Neuronal stem cell (in vitro differentiated cells): ENCODE measurements at regions not wholly inside any gene's neighbourhood (a gene's known extent, or its start where the extent isn't known, plus 50 kb on each side); places are given as distances from the start of the nearest gene placed in this dataset.

ENCODE experiments used
- DNase-seq: peaks from one replicate; pipeline ENCODE4 v3.0.0-alpha.2; 2013; ENCODE audit warnings: low spot score
- H2AFZ ChIP-seq: one replicate; pipeline ENCODE4 v1.6.1; 2013; ENCODE audit warnings: mild to moderate bottlenecking, low read length, inconsistent platforms
- H2AK5ac ChIP-seq: 2 replicates; pipeline ENCODE4 v1.6.1; 2013; ENCODE audit warnings: low read depth, mild to moderate bottlenecking, inconsistent platforms, low read length, moderate library complexity, mixed read lengths
- H2BK120ac ChIP-seq: 2 replicates; pipeline ENCODE4 v1.6.1; 2013; ENCODE audit warnings: low read depth, mild to moderate bottlenecking, inconsistent platforms, low read length, moderate library complexity, mixed read lengths
- H2BK12ac ChIP-seq: one replicate; pipeline ENCODE4 v1.6.1; 2013; ENCODE audit warnings: low read length, inconsistent platforms
- H2BK15ac ChIP-seq: 2 replicates; pipeline ENCODE4 v1.6.1; 2013; ENCODE audit warnings: mild to moderate bottlenecking, low read length, inconsistent platforms, mixed read lengths
- H2BK5ac ChIP-seq: one replicate; pipeline ENCODE4 v1.6.1; 2013; ENCODE audit warnings: inconsistent platforms, mild to moderate bottlenecking, low read length, moderate library complexity
- H3K14ac ChIP-seq: one replicate; pipeline ENCODE4 v1.6.1; 2013; ENCODE audit warnings: low read length, inconsistent platforms
- H3K18ac ChIP-seq: 2 replicates; pipeline ENCODE4 v1.6.1; 2013; ENCODE audit warnings: low read length, inconsistent platforms
- H3K23ac ChIP-seq: 2 replicates; pipeline ENCODE4 v1.6.1; 2013; ENCODE audit warnings: low read depth, mild to moderate bottlenecking, mixed read lengths, low read length, inconsistent platforms; ENCODE audit not compliant: poor library complexity
- H3K27ac ChIP-seq: replicated peaks from 3 replicates; pipeline ENCODE4 v1.5.1; 2013; ENCODE audit warnings: low read length, inconsistent platforms
- H3K27me3 ChIP-seq, 3 experiments: 2 replicates each; pipeline ENCODE4 v1.6.1; 2013; ENCODE audit warnings: low read length in 3 of 3, mild to moderate bottlenecking in 2 of 3, inconsistent platforms in 1 of 3, low read depth in 1 of 3, mixed read lengths in 1 of 3, moderate library complexity in 1 of 3; ENCODE audit not compliant: control insufficient read depth in 3 of 3, insufficient read depth in 3 of 3
- H3K36me3 ChIP-seq, 2 donors: replicated peaks in 1 of 2; 2 replicates each; pipeline ENCODE4 v1.6.1; 2013; ENCODE audit warnings: low read length in 2 of 2; ENCODE audit not compliant: control insufficient read depth in 2 of 2, insufficient read depth in 2 of 2
- H3K4ac ChIP-seq: 2 replicates; pipeline ENCODE4 v1.6.1; 2013; ENCODE audit warnings: inconsistent platforms, mild to moderate bottlenecking, low read length, moderate library complexity
- H3K4me1 ChIP-seq, 2 donors: 1 replicate in 1 of 2; 2 replicates in 1 of 2; pipeline ENCODE4 v1.6.1; 2013; ENCODE audit warnings: low read length in 2 of 2, low read depth in 1 of 2; ENCODE audit not compliant: control insufficient read depth in 2 of 2, insufficient read depth in 1 of 2
- H3K4me2 ChIP-seq: one replicate; pipeline ENCODE4 v1.6.1; 2013; ENCODE audit warnings: mild to moderate bottlenecking, low read length, inconsistent platforms; ENCODE audit not compliant: insufficient read depth, poor library complexity, severe bottlenecking
- H3K4me3 ChIP-seq, 2 donors: 2 replicates each; pipeline ENCODE4 v1.5.1; 2013; ENCODE audit warnings: low read length in 2 of 2, mild to moderate bottlenecking in 2 of 2, inconsistent platforms in 1 of 2, moderate library complexity in 1 of 2
- H3K79me1 ChIP-seq: one replicate; pipeline ENCODE4 v1.6.1; 2013; ENCODE audit warnings: low read depth, mild to moderate bottlenecking, inconsistent platforms, low read length, moderate library complexity
- H3K9ac ChIP-seq: one replicate; pipeline ENCODE4 v1.6.1; 2013; ENCODE audit warnings: mild to moderate bottlenecking, low read depth, low read length, inconsistent platforms; ENCODE audit not compliant: poor library complexity
- H3K9me3 ChIP-seq, 2 donors: replicated peaks in 1 of 2; 2 replicates each; pipeline versions ENCODE3 to v1.6.1; 2013; ENCODE audit warnings: low read length in 2 of 2, mild to moderate bottlenecking in 2 of 2, inconsistent platforms in 1 of 2, low read depth in 1 of 2, mixed read lengths in 1 of 2, moderate library complexity in 1 of 2; ENCODE audit not compliant: control insufficient read depth in 2 of 2, insufficient read depth in 1 of 2
- H4K8ac ChIP-seq: one replicate; pipeline ENCODE4 v1.6.1; 2013; ENCODE audit warnings: low read depth, mild to moderate bottlenecking, inconsistent platforms, low read length, moderate library complexity
- H4K91ac ChIP-seq: one replicate; pipeline ENCODE4 v1.6.1; 2013; ENCODE audit warnings: low read length, low read depth, mild to moderate bottlenecking, inconsistent platforms; ENCODE audit not compliant: poor library complexity
- WGBS, 2 donors: extraction: QIAGEN DNeasy Blood & Tissue Kit; methylation state at CpG; one replicate each; pipeline ENCODE4 v1.1.7; 2013; ENCODE audit warnings: missing lambda C conversion rate in 2 of 2, mixed read lengths in 1 of 2; ENCODE audit not compliant: insufficient read length in 2 of 2, insufficient replicate concordance in 1 of 2; ENCODE audit errors: extremely low coverage in 2 of 2; 5-methylcytosine and 5-hydroxymethylcytosine counted together

GRCh38 chr4:38266616-38267015 lies 306.4 kb downstream of the PTTG2 start:
- H3K18ac ChIP-seq: no peak overlapping the region
- H3K79me1 ChIP-seq: no peaks in the 10 kb centered on the region
- no peak overlapping the region for H2AK5ac ChIP-seq
- H3K9ac ChIP-seq: no peak overlapping the region
- no peak overlapping the region for H3K4ac ChIP-seq
- no peak overlapping the region for H3K14ac ChIP-seq
- H2BK15ac ChIP-seq: no peak overlapping the region
- no peak overlapping the region for H3K27ac ChIP-seq
- H3K9me3 ChIP-seq: no peaks in the 10 kb centered on the region
- WGBS, 2 donors: no CpG with 5 or more reads among the region's 4 CpGs
- no peak overlapping the region for H2AFZ ChIP-seq
- peaks cover 0 to 3% of the 10 kb centered on the region in 2 donors for H3K4me1 ChIP-seq
- H3K4me2 ChIP-seq: no peak overlapping the region
- no peak overlapping the region for H3K23ac ChIP-seq
- no peak overlapping the region for H2BK12ac ChIP-seq
- H4K8ac ChIP-seq: no peak overlapping the region
- H4K91ac ChIP-seq: no peak overlapping the region
- no peak overlapping the region for H2BK120ac ChIP-seq
- no peaks in the 10 kb centered on the region for H3K27me3 ChIP-seq
- no peaks in the 10 kb centered on the region for H3K36me3 ChIP-seq
- no peak overlapping the region for H2BK5ac ChIP-seq
- H3K4me3 ChIP-seq: no peak overlapping the region
- no peak for DNase-seq

GRCh38 chr4:38268108-38268820 lies 308.1 kb downstream of the PTTG2 start:
- H3K18ac ChIP-seq: no peak overlapping the region
- no peaks in the 10 kb centered on the region for H3K36me3 ChIP-seq
- DNase-seq: no peak
- H3K9me3 ChIP-seq: peaks cover 0 to under 1% of the 10 kb centered on the region in 2 donors
- no peak overlapping the region for H2AFZ ChIP-seq
- no peaks in the 10 kb centered on the region for H3K27me3 ChIP-seq
- H3K9ac ChIP-seq: no peak overlapping the region
- WGBS, 2 donors: no CpG with 5 or more reads among the region's 5 CpGs
- no peak overlapping the region for H2BK15ac ChIP-seq
- no peak overlapping the region for H2BK120ac ChIP-seq
- H4K8ac ChIP-seq: no peak overlapping the region
- no peak overlapping the region for H3K4ac ChIP-seq
- no peak overlapping the region for H2AK5ac ChIP-seq
- H3K4me1 ChIP-seq: peaks cover 0 to 3% of the 10 kb centered on the region in 2 donors
- no peak overlapping the region for H3K27ac ChIP-seq
- no peaks in the 10 kb centered on the region for H3K79me1 ChIP-seq
- H4K91ac ChIP-seq: no peak overlapping the region
- H3K4me3 ChIP-seq: no peak overlapping the region
- H3K14ac ChIP-seq: no peak overlapping the region
- no peak overlapping the region for H3K4me2 ChIP-seq
- no peak overlapping the region for H2BK12ac ChIP-seq
- no peak overlapping the region for H2BK5ac ChIP-seq
- H3K23ac ChIP-seq: no peak overlapping the region

- Histone ChIP-seq H3K4me3 (no peak overlapping the region), H2BK12ac (no peak overlapping the region), H3K27ac (no peak overlapping the region), H2AK5ac (no peak overlapping the region), H3K4me1 (peaks cover 0 to 3% of the 10 kb centered on the region in 2 donors), H3K23ac (no peak overlapping the region), H2BK5ac (no peak overlapping the region), H3K9ac (no peak overlapping the region), H3K27me3 (no peaks in the 10 kb centered on the region), H3K14ac (no peak overlapping the region), H3K79me1 (no peaks in the 10 kb centered on the region), H3K9me3 (peaks cover 0 to 1% of the 10 kb centered on the region in 2 donors), H3K36me3 (no peaks in the 10 kb centered on the region), H3K4me2 (no peak overlapping the region), H2AFZ (no peak overlapping the region), H2BK15ac (no peak overlapping the region), H3K4ac (no peak overlapping the region), H4K8ac (no peak overlapping the region), H2BK120ac (no peak overlapping the region), H3K18ac (no peak overlapping the region), H4K91ac (no peak overlapping the region)
- WGBS, 2 donors: no CpG with 5 or more reads among the region's 1 CpG
- DNase-seq: no peak
Measured at GRCh38 chr4:38268837-38269236, 308.6 kb downstream of the PTTG2 start.

- H3K14ac ChIP-seq: no peak overlapping the region
- no peaks in the 10 kb centered on the region for H3K79me1 ChIP-seq
- no peak overlapping the region for H2BK12ac ChIP-seq
- no peak overlapping the region for H3K18ac ChIP-seq
- peaks cover 0 to 2% of the 10 kb centered on the region in 2 donors for H3K4me1 ChIP-seq
- H2BK15ac ChIP-seq: no peak overlapping the region
- H4K8ac ChIP-seq: no peak overlapping the region
- H2AFZ ChIP-seq: no peak overlapping the region
- no peak overlapping the region for H3K4me2 ChIP-seq
- no peak overlapping the region for H3K27ac ChIP-seq
- H2BK120ac ChIP-seq: no peak overlapping the region
- no peak overlapping the region for H3K4me3 ChIP-seq
- no peak for DNase-seq
- H3K9me3 ChIP-seq: peaks cover 0 to 1% of the 10 kb centered on the region in 2 donors
- H3K9ac ChIP-seq: no peak overlapping the region
- H2BK5ac ChIP-seq: no peak overlapping the region
- no peak overlapping the region for H3K4ac ChIP-seq
- no peak overlapping the region for H4K91ac ChIP-seq
- H3K36me3 ChIP-seq: no peaks in the 10 kb centered on the region
- H3K23ac ChIP-seq: no peak overlapping the region
- H3K27me3 ChIP-seq: no peaks in the 10 kb centered on the region
- no peak overlapping the region for H2AK5ac ChIP-seq
Measured at GRCh38 chr4:38273407-38273806, 313.2 kb downstream of the PTTG2 start.
